ENCODE measurements at regions not wholly inside any gene's neighbourhood (a gene's known extent, or its start where the extent isn't known, plus 50 kb on each side); places are given as distances from the start of the nearest gene placed in this dataset.

GRCh38 chr2:48161628-48162027 lies 152.9 kb upstream of the FOXN2 start:
- DNase-seq, result no peak
- no peak overlapping the region for H3K4me3 Mint-ChIP-seq
- H3K4me1 Mint-ChIP-seq (ENCODE audit: low read depth), result no peaks in the 10 kb centered on the region
- no peak for TF ChIP-seq CTCF (IDR thresholded peaks at IDR 0.05)
- peaks cover 3% of the 10 kb centered on the region for H3K27me3 Mint-ChIP-seq (ENCODE audit: insufficient read depth)
- H3K36me3 Mint-ChIP-seq (ENCODE audit: low read depth), result no peaks in the 10 kb centered on the region
- H3K27ac Mint-ChIP-seq, result no peak overlapping the region
- H3K9me3 Mint-ChIP-seq, result peaks cover 11% of the 10 kb centered on the region

- no peak overlapping the region for H3K4me3 Mint-ChIP-seq
- no peaks in the 10 kb centered on the region for H3K36me3 Mint-ChIP-seq (ENCODE audit: low read depth)
- DNase-seq, result no peak
- no peak for TF ChIP-seq CTCF (IDR thresholded peaks at IDR 0.05)
- H3K9me3 Mint-ChIP-seq, result peaks cover 6% of the 10 kb centered on the region; the same call in 1 of the 2 replicates
- H3K27ac Mint-ChIP-seq, result no peak overlapping the region
- peaks cover 3% of the 10 kb centered on the region for H3K27me3 Mint-ChIP-seq (ENCODE audit: insufficient read depth)
- no peaks in the 10 kb centered on the region for H3K4me1 Mint-ChIP-seq (ENCODE audit: low read depth)
These were observed 151.7 kb upstream of the FOXN2 start for GRCh38 chr2:48162742-48163141.

GRCh38 chr2:48165070-48165753 lies 149.3 kb upstream of the FOXN2 start:
- H3K4me3 Mint-ChIP-seq, result no peak overlapping the region
- H3K9me3 Mint-ChIP-seq, result no peaks in the 10 kb centered on the region
- no peak overlapping the region for H3K27ac Mint-ChIP-seq
- H3K4me1 Mint-ChIP-seq (ENCODE audit: low read depth), result no peaks in the 10 kb centered on the region
- no peak for DNase-seq
- no peak for TF ChIP-seq CTCF (IDR thresholded peaks at IDR 0.05)
- no peaks in the 10 kb centered on the region for H3K36me3 Mint-ChIP-seq (ENCODE audit: low read depth)
- no peaks in the 10 kb centered on the region; the same call in none of the 2 replicates for H3K27me3 Mint-ChIP-seq (ENCODE audit: insufficient read depth)

GRCh38 chr2:48169141-48169592 lies 145.3 kb upstream of the FOXN2 start:
- DNase-seq, result no peak
- Mint-ChIP-seq H3K9me3 (no peaks in the 10 kb centered on the region), H3K4me1 (ENCODE audit: low read depth) (peaks cover 11% of the 10 kb centered on the region), H3K36me3 (ENCODE audit: low read depth) (no peaks in the 10 kb centered on the region), H3K27me3 (ENCODE audit: insufficient read depth) (no peaks in the 10 kb centered on the region; the same call in 1 of the 2 replicates), H3K4me3 (no peak overlapping the region), H3K27ac (no peak overlapping the region)
- no peak for TF ChIP-seq CTCF (IDR thresholded peaks at IDR 0.05)

GRCh38 chr2:48170281-48170680 lies 144.2 kb upstream of the FOXN2 start:
- Mint-ChIP-seq H3K9me3 (no peaks in the 10 kb centered on the region), H3K4me1 (ENCODE audit: low read depth) (peaks cover 22% of the 10 kb centered on the region), H3K27me3 (ENCODE audit: insufficient read depth) (no peaks in the 10 kb centered on the region; the same call in 1 of the 2 replicates), H3K36me3 (ENCODE audit: low read depth) (no peaks in the 10 kb centered on the region), H3K4me3 (no peak overlapping the region), H3K27ac (no peak overlapping the region)
- TF ChIP-seq CTCF (IDR thresholded peaks at IDR 0.05), result no peak
- no peak for DNase-seq

Data from HFFc6 (cell line).